Stimulated activated naive B cell treated with anti-CD40 and anti-IgM and Interleukin-4, amounts not matched to agents 10 μg/mL and 1 μg/mL and 100 μg/mL, for 72 hours (primary cell): ENCODE measurements at regions not wholly inside any gene's neighbourhood (a gene's known extent, or its start where the extent isn't known, plus 50 kb on each side); places are given as distances from the start of the nearest gene placed in this dataset.
A peak's percentile ranks its signal among the peaks of the same experiment; 100 is the strongest.
"Not testable (repeated sequence)": the region's sequence is repeated elsewhere in the genome, so short reads cannot be mapped to it uniquely, and the experiment has no call there.

ENCODE experiments used
- ATAC-seq, 2 donors: fragments of 150-1000 bp; cut with Tn5 transposase; replicated peaks; 2 replicates each; pipeline ENCODE4 v1.10.0; 2021; ENCODE audit warnings: moderate library complexity in 1 of 2
- DNase-seq: peaks from one replicate; pipeline ENCODE4 v3.0.0; 2021
- H3K27ac Mint-ChIP-seq: one replicate; pipeline ENCODE4 v1.8.0; 2022; ENCODE audit warnings: mild to moderate bottlenecking, mixed read lengths
- H3K27me3 Mint-ChIP-seq, 2 donors: one replicate each; pipeline ENCODE4 v1.8.0; 2022; ENCODE audit warnings: mixed read lengths in 2 of 2
- H3K36me3 Mint-ChIP-seq, 2 donors: one replicate each; pipeline ENCODE4 v1.8.0; 2022; ENCODE audit warnings: mixed read lengths in 2 of 2, mild to moderate bottlenecking in 1 of 2
- H3K4me1 Mint-ChIP-seq, 2 donors: one replicate each; pipeline ENCODE4 v1.8.0; 2022; ENCODE audit warnings: mixed read lengths in 2 of 2, mild to moderate bottlenecking in 1 of 2
- H3K4me3 Mint-ChIP-seq, 2 donors: one replicate each; pipeline ENCODE4 v1.8.0; 2022; ENCODE audit warnings: mild to moderate bottlenecking in 2 of 2, mixed read lengths in 2 of 2, moderate library complexity in 1 of 2
- H3K9me3 Mint-ChIP-seq, 2 donors: one replicate each; pipeline ENCODE4 v1.8.0; 2022; ENCODE audit warnings: mixed read lengths in 2 of 2, mild to moderate bottlenecking in 1 of 2

- no peak for DNase-seq
- Mint-ChIP-seq H3K27ac (no peak overlapping the region), H3K9me3 (peaks cover 0 to 3% of the 10 kb centered on the region in 2 donors), H3K4me3 (no peak overlapping the region), H3K4me1 (peaks cover 22 to 27% of the 10 kb centered on the region in 2 donors), H3K36me3 (peaks cover 7 to 8% of the 10 kb centered on the region in 2 donors), H3K27me3 (peaks cover 0 to 2% of the 10 kb centered on the region in 2 donors)
- no peak for ATAC-seq
Measured at GRCh38 chr10:30709229-30709628, 79.7 kb upstream of the LYZL2 start.

- Mint-ChIP-seq H3K9me3 (peaks cover 0 to 1% of the 10 kb centered on the region in 2 donors), H3K27me3 (no peaks in the 10 kb centered on the region), H3K4me1 (peaks cover 22 to 35% of the 10 kb centered on the region in 2 donors), H3K27ac (no peak overlapping the region), H3K4me3 (no peak overlapping the region), H3K36me3 (peaks cover 1 to 2% of the 10 kb centered on the region in 2 donors)
- DNase-seq (no peak), ATAC-seq (no peak)
Measured at GRCh38 chr10:30708234-30708633, 78.7 kb upstream of the LYZL2 start.

DNA sequence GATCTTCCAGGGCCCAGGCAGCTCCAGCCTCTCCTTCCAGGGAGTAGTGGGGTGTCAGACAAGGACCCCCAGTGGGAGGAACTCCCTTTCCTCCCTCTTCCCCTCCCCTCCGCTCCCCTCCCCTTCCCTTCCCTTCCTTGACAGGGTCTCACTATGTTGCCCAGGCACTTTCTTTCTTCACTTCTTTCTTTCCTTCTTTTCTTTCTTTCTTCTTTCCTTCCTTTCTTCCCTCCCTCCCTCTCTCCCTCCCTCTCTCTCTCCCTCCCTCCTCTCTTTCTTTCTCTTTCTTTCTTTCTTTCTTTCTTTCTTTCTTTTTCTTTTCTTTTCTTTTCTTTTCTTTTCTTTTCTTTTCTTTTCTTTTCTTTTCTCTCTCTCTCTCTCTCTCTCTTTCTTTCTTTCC lies 76.6 kb upstream of the LYZL2 start:
- Mint-ChIP-seq H3K27ac (peak overlapping the region; percentile 93), H3K4me1 (peaks cover 31 to 49% of the 10 kb centered on the region in 2 donors), H3K4me3 (peak overlapping the region; percentile 36 to 44)
- H3K27me3 Mint-ChIP-seq, ATAC-seq, H3K9me3 Mint-ChIP-seq, DNase-seq, H3K36me3 Mint-ChIP-seq: not testable (repeated sequence)

DNA sequence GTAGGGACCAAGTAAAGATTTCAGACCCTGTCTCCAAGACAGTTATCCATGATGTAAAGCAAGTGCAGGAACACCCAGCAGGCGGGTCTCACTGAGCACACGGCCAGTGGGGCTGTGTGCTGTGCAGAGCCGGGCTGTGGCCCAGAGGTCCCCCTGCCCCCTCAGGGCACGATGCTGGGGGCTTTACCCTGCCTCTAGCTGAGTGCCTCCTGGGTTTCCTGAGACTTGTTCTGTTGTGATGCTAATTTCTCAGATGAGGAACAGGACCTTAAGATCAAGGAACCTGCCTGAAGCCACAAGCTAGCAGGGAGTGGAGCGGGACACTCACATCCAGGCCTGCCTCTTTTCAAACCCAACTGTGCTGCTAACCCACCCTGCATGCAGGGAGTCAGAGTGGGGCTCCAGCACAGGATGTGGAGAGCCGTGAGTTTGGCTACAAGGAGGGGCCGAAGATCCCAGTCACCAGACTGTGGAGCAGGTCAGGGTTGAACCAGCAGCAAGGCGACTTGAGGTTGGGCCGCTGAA lies 76.1 kb upstream of the LYZL2 start:
- no peaks in the 10 kb centered on the region for H3K36me3 Mint-ChIP-seq
- H3K27ac Mint-ChIP-seq = peak overlapping the region; percentile 92
- peaks cover 31 to 50% of the 10 kb centered on the region in 2 donors for H3K4me1 Mint-ChIP-seq
- peak; percentile 25 to 30 for ATAC-seq
- H3K27me3 Mint-ChIP-seq = no peaks in the 10 kb centered on the region
- DNase-seq = no peak
- peak overlapping the region; percentile 83 to 84 for H3K4me3 Mint-ChIP-seq
- no peaks in the 10 kb centered on the region for H3K9me3 Mint-ChIP-seq

- Mint-ChIP-seq H3K4me1 (peaks cover 31 to 50% of the 10 kb centered on the region in 2 donors), H3K27ac (peak overlapping the region; percentile 92), H3K9me3 (no peaks in the 10 kb centered on the region), H3K36me3 (no peaks in the 10 kb centered on the region), H3K4me3 (peak overlapping the region; percentile 83 to 84), H3K27me3 (no peaks in the 10 kb centered on the region)
- DNase-seq = peak; percentile 38
- peak; percentile 54 to 57 for ATAC-seq
Measured at GRCh38 chr10:30705101-30705624, 75.6 kb upstream of the LYZL2 start.

- Mint-ChIP-seq H3K4me1 (peaks cover 32 to 50% of the 10 kb centered on the region in 2 donors), H3K27ac (peak overlapping the region; percentile 92), H3K4me3 (peak overlapping the region; percentile 83 to 84)
- DNase-seq (peak; percentile 43), ATAC-seq (peak; percentile 28 to 45)
- not testable (repeated sequence) for H3K27me3 Mint-ChIP-seq, H3K36me3 Mint-ChIP-seq, H3K9me3 Mint-ChIP-seq
Measured at GRCh38 chr10:30704601-30705100, 75.1 kb upstream of the LYZL2 start.

- ATAC-seq (no peak), DNase-seq (no peak)
- peak overlapping the region; percentile 83 to 84 for H3K4me3 Mint-ChIP-seq
- no peaks in the 10 kb centered on the region for H3K9me3 Mint-ChIP-seq
- no peaks in the 10 kb centered on the region for H3K27me3 Mint-ChIP-seq
- peak overlapping the region; percentile 92 for H3K27ac Mint-ChIP-seq
- H3K36me3 Mint-ChIP-seq = no peaks in the 10 kb centered on the region
- peaks cover 30 to 50% of the 10 kb centered on the region in 2 donors for H3K4me1 Mint-ChIP-seq
Measured at GRCh38 chr10:30704026-30704600, 74.6 kb upstream of the LYZL2 start.

- H3K36me3 Mint-ChIP-seq, H3K27ac Mint-ChIP-seq, H3K27me3 Mint-ChIP-seq, DNase-seq, ATAC-seq, H3K4me3 Mint-ChIP-seq, H3K9me3 Mint-ChIP-seq: not testable (repeated sequence)
- peaks cover 30 to 50% of the 10 kb centered on the region in 2 donors for H3K4me1 Mint-ChIP-seq
Measured at GRCh38 chr10:30703446-30703845, 73.9 kb upstream of the LYZL2 start.

DNA sequence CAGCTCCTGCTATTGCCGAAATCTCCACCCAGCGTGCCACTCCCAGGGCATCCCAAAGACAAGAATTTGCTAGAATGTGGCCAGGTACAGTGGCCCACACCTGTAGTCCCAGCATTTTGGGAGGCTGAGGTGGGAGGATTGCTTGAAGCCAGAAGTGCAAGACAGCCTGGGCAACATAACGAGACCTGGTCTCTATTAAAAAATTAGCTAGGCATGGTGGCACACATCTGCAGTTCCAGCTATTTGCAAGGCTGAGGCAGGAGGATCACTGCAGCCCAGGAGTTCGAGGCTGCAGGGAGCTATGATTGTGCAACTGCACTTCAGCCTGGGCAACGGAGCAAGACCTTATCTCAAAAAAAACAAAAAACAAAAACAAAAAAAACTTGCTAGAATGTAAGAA lies 73.3 kb upstream of the LYZL2 start:
- ATAC-seq (no peak), DNase-seq (no peak)
- H3K4me3 Mint-ChIP-seq = no peak overlapping the region
- H3K27me3 Mint-ChIP-seq = no peaks in the 10 kb centered on the region
- peaks cover 34 to 56% of the 10 kb centered on the region in 2 donors for H3K4me1 Mint-ChIP-seq
- no peak overlapping the region for H3K27ac Mint-ChIP-seq
- H3K9me3 Mint-ChIP-seq = no peaks in the 10 kb centered on the region
- no peaks in the 10 kb centered on the region for H3K36me3 Mint-ChIP-seq

DNA sequence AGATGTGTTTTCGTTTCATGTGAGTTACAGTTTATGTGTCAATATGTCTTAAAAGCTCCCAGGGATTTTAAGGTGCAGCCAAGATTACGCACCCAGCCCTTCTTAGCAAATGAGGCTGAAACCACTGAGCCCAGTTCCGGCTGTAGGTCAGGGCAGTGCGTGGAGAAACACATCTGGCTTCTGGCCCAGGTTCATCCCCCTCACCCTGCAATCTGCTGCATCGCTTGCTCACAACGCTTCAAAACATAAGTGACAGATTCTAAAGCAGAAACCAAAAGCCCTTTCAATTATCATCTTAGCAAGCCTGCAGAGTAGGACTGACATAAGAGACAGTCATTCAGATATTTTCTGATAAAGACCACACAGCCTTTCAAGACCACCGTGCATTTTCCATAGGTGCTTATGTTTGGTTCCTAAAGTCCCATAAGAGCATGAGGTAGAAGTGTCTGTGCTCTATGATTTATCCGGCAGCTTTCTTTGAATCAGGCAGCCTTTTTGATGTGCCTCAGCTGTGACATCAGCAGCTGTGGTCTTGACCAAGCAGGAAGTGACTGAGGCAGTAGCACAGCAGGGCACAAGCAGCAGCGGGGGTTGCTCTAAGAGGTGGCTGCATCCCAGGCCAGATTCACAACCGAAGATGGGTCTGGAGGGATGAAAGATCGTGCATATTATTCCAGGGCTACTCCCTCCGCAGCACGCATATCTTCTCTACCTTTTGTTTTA lies 72.1 kb upstream of the LYZL2 start:
- DNase-seq = peak; percentile 70
- Mint-ChIP-seq H3K4me3 (peak overlapping the region; percentile 68 to 75), H3K4me1 (peaks cover 36 to 61% of the 10 kb centered on the region in 2 donors), H3K9me3 (no peaks in the 10 kb centered on the region), H3K27me3 (no peaks in the 10 kb centered on the region), H3K36me3 (no peaks in the 10 kb centered on the region), H3K27ac (peak overlapping the region; percentile 88)
- peak; percentile 70 to 74 for ATAC-seq

- peaks cover 19 to 29% of the 10 kb centered on the region in 2 donors for H3K4me1 Mint-ChIP-seq
- H3K27ac Mint-ChIP-seq = no peak overlapping the region
Measured at GRCh38 chr10:30697806-30698205, 68.3 kb upstream of the LYZL2 start.

GRCh38 chr10:30697221-30697620 lies 67.7 kb upstream of the LYZL2 start:
- not testable (repeated sequence) for H3K36me3 Mint-ChIP-seq, H3K4me3 Mint-ChIP-seq, H3K9me3 Mint-ChIP-seq, H3K27ac Mint-ChIP-seq, DNase-seq, ATAC-seq, H3K27me3 Mint-ChIP-seq
- peaks cover 15 to 23% of the 10 kb centered on the region in 2 donors for H3K4me1 Mint-ChIP-seq

More at GRCh38 chr10:30697806-30698205, 68.3 kb upstream of the LYZL2 start:
- Mint-ChIP-seq H3K36me3 (no peaks in the 10 kb centered on the region), H3K4me3 (no peak overlapping the region), H3K27me3 (peaks cover 0 to 6% of the 10 kb centered on the region in 2 donors), H3K9me3 (no peaks in the 10 kb centered on the region)
- ATAC-seq = peak; percentile 6 to 15
- no peak for DNase-seq

GRCh38 chr10:30696416-30697185 lies 67.0 kb upstream of the LYZL2 start:
- H3K36me3 Mint-ChIP-seq, H3K9me3 Mint-ChIP-seq, H3K4me3 Mint-ChIP-seq, H3K27me3 Mint-ChIP-seq, DNase-seq, ATAC-seq, H3K27ac Mint-ChIP-seq: not testable (repeated sequence)
- peaks cover 13 to 20% of the 10 kb centered on the region in 2 donors for H3K4me1 Mint-ChIP-seq
